Ovary (tissue), 7 donors: ENCODE measurements at regions not wholly inside any gene's neighbourhood (a gene's known extent, or its start where the extent isn't known, plus 50 kb on each side); places are given as distances from the start of the nearest gene placed in this dataset.

Source experiments
- DNase-seq, 5 donors: peaks; one replicate each; pipeline ENCODE4 v3.0.0-alpha.2; 2019 to 2020
- H3K27ac ChIP-seq, 2 donors: fragments of 200-600 bp; one replicate each; pipeline versions ENCODE4 v1.5.1 to v1.8.0; 2019 to 2022
- H3K27me3 ChIP-seq: fragments of 200-600 bp; one replicate; pipeline ENCODE4 v1.8.0; 2022
- H3K36me3 ChIP-seq: fragments of 200-600 bp; sonication (generic); one replicate; pipeline ENCODE4 v1.5.1; 2019
- H3K4me1 ChIP-seq: one replicate; pipeline ENCODE4 v1.8.1; 2013; ENCODE audit warnings: mild to moderate bottlenecking, moderate library complexity; ENCODE audit not compliant: insufficient read depth
- H3K4me3 ChIP-seq: fragments of 200-600 bp; sonication (generic); one replicate; pipeline ENCODE4 v1.5.1; 2017
- H3K9me3 ChIP-seq, 2 donors: fragments of 200-600 bp in 1 of 2; sonication (generic) in 1 of 2; one replicate each; pipeline versions ENCODE4 v1.5.1 to v1.8.1; 2013 to 2019; ENCODE audit warnings: mild to moderate bottlenecking in 1 of 2, moderate library complexity in 1 of 2
- CTCF ChIP-seq, 3 donors: fragments of 450-650 bp in 2 of 3; fragments of 200-600 bp in 1 of 3; IDR thresholded peaks; one replicate each; pipeline versions ENCODE4 v1.5.1 to v1.8.0; 2016 to 2022; ENCODE audit warnings: antibody characterized with exemption in 3 of 3, mild to moderate bottlenecking in 1 of 3
- EP300 ChIP-seq: sonication (generic); formaldehyde crosslinking; IDR thresholded peaks from one replicate; pipeline ENCODE4 v1.6.1; 2017; ENCODE audit warnings: antibody characterized with exemption
- POLR2A ChIP-seq: fragments of 450-650 bp; IDR thresholded peaks from one replicate; pipeline ENCODE4 v1.6.1; 2017; ENCODE audit warnings: antibody characterized with exemption, mild to moderate bottlenecking, moderate library complexity
- WGBS, 3 donors: extraction: QIAGEN DNeasy Blood & Tissue Kit in 1 of 3; methylation state at CpG; one replicate each; pipeline versions ENCODE4 v1.1.5 to v1.1.7; 2013 to 2017; 5-methylcytosine and 5-hydroxymethylcytosine counted together
- intact Hi-C, 4 donors: fragments of 100-400 bp; cut with DNase I; formaldehyde crosslinking; loops; one replicate each; pipeline versions ENCODE4 v1.11.0 to v1.15.1; 2022 to 2023
- donor health status: DM: no; HTN: no; CAD: no; lungs with moderate emphysema.
- donor health status: DM: no; HTN: no; CAD: no.
- donor health status: Bipolar disorder and iron deficiency.
- donor health status: DM: no; HTN: no; CAD: no.
- donor health status: DM: yes; HTN: yes; CAD: no.

GRCh38 chr10:71912431-71912830 lies 51.8 kb upstream of the CHST3 start:
- Histone ChIP-seq H3K4me1 (no peaks in the 10 kb centered on the region), H3K9me3 (no peaks in the 10 kb centered on the region), H3K4me3 (no peak overlapping the region), H3K27me3 (no peaks in the 10 kb centered on the region), H3K27ac (no peak overlapping the region), H3K36me3 (no peaks in the 10 kb centered on the region)
- DNase-seq: no peak
- TF ChIP-seq CTCF (IDR thresholded peaks at IDR 0.05) (no peak), EP300 (no peak), POLR2A (no peak)
- WGBS, 3 donors: 98 to 100% (median 100%) methylated on average over 2 of the region's 2 CpGs
- intact Hi-C loops: no loop called here

GRCh38 chr10:71911296-71911953 lies 52.8 kb upstream of the CHST3 start:
- DNase-seq: no peak
- no peaks in the 10 kb centered on the region for H3K9me3 ChIP-seq
- no peak overlapping the region for H3K4me3 ChIP-seq
- no peaks in the 10 kb centered on the region for H3K4me1 ChIP-seq
- TF ChIP-seq POLR2A: no peak
- TF ChIP-seq EP300: no peak
- no peak for TF ChIP-seq CTCF (IDR thresholded peaks at IDR 0.05)
- no peak overlapping the region for H3K27ac ChIP-seq
- WGBS, 3 donors: 77 to 79% (median 78%) methylated on average over 10 of the region's 10 CpGs
- no peaks in the 10 kb centered on the region for H3K27me3 ChIP-seq
- H3K36me3 ChIP-seq: no peaks in the 10 kb centered on the region
- intact Hi-C loops: no loop called here

- no peak for DNase-seq
- Histone ChIP-seq H3K27me3 (no peaks in the 10 kb centered on the region), H3K4me1 (no peaks in the 10 kb centered on the region), H3K36me3 (no peaks in the 10 kb centered on the region), H3K4me3 (no peak overlapping the region), H3K27ac (no peak overlapping the region), H3K9me3 (no peaks in the 10 kb centered on the region)
- TF ChIP-seq CTCF (IDR thresholded peaks at IDR 0.05) (no peak), EP300 (no peak), POLR2A (no peak)
- intact Hi-C loops: no loop called here
- WGBS, 3 donors: 86 to 92% (median 89%) methylated on average over 8 of the region's 8 CpGs
Observed at GRCh38 chr10:71909399-71910083, 54.7 kb upstream of the CHST3 start.

- Histone ChIP-seq H3K27me3 (no peaks in the 10 kb centered on the region), H3K36me3 (no peaks in the 10 kb centered on the region), H3K27ac (no peak overlapping the region), H3K4me1 (no peaks in the 10 kb centered on the region), H3K9me3 (no peaks in the 10 kb centered on the region), H3K4me3 (no peak overlapping the region)
- WGBS, 3 donors: 89 to 94% (median 92%) methylated on average over 5 of the region's 5 CpGs
- TF ChIP-seq EP300: no peak
- TF ChIP-seq POLR2A: no peak
- TF ChIP-seq CTCF (IDR thresholded peaks at IDR 0.05): no peak
- intact Hi-C loops: no loop called here
- no peak for DNase-seq
Observed at GRCh38 chr10:71908998-71909397, 55.2 kb upstream of the CHST3 start.
